B cell (primary cell): ENCODE measurements at regions not wholly inside any gene's neighbourhood (a gene's known extent, or its start where the extent isn't known, plus 50 kb on each side); places are given as distances from the start of the nearest gene placed in this dataset.

Experiments
- EZH2 ChIP-seq: IDR thresholded peaks from 2 replicates; pipeline ENCODE4 v1.6.1; 2012; ENCODE audit warnings: borderline replicate concordance, low read depth, mild to moderate bottlenecking, moderate library complexity, low read length; ENCODE audit not compliant: insufficient read depth, poor library complexity, severe bottlenecking
- TF ChIP-seq, protein P1 (sequence below): fragments of 200-600 bp; IDR thresholded peaks from one replicate; pipeline ENCODE4 v1.8.0; 2022; ENCODE audit warnings: antibody characterized with exemption, mild to moderate bottlenecking

DNA sequence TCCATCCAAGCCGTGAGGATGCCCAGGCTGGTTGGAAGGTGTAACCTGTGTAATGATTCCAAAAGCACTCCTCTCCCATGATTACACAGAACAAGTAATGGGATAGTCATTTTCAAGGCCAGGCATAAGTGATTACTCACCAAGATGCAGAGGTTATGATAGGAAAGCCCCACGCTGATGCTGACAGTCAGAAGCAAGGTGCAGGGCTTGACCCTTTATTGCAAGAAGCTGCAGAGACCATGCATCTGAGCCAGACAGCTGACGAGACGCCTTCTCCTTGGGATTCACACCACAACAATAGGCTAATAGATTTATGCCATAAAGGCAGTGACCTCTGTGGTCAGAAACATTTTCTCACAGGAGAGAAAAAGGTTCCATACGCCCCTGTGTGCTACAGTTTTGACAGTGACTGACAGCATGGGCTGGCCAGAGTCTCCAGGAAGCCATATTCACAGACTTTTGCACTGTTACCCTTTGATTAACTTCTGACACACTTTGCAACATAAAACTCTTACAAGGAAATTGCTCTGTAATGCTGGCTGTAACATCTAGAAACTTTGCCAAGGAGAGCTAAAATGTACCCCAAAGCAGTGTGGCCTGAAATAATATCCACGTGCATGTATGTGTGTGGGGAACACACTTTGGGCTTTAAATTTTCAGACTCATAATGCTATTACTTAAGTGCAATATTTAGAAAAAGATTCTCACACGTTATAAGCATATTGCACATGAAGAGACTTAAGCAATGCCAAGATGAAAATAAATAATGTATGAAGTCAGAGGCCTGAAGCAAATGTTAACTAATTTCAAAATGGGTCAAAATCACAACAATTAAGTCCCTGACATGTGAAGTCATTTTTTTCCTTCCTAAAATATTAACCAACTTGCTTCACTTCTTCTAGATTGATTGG is 1079.0 kb upstream of the TENM4 start:
- TF ChIP-seq, protein P1, sequence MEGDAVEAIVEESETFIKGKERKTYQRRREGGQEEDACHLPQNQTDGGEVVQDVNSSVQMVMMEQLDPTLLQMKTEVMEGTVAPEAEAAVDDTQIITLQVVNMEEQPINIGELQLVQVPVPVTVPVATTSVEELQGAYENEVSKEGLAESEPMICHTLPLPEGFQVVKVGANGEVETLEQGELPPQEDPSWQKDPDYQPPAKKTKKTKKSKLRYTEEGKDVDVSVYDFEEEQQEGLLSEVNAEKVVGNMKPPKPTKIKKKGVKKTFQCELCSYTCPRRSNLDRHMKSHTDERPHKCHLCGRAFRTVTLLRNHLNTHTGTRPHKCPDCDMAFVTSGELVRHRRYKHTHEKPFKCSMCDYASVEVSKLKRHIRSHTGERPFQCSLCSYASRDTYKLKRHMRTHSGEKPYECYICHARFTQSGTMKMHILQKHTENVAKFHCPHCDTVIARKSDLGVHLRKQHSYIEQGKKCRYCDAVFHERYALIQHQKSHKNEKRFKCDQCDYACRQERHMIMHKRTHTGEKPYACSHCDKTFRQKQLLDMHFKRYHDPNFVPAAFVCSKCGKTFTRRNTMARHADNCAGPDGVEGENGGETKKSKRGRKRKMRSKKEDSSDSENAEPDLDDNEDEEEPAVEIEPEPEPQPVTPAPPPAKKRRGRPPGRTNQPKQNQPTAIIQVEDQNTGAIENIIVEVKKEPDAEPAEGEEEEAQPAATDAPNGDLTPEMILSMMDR = no peak
- TF ChIP-seq EZH2 = no peak
